ENCODE measurements at regions not wholly inside any gene's neighbourhood (a gene's known extent, or its start where the extent isn't known, plus 50 kb on each side); places are given as distances from the start of the nearest gene placed in this dataset.

GRCh38 chr12:96134200-96134599, 60.0 kb upstream of the ELK3 start:
- no peak for DNase-seq

- DNase-seq, result no peak
Observed at GRCh38 chr12:96136161-96136560, 58.0 kb upstream of the ELK3 start.

- no peak for DNase-seq
Observed at GRCh38 chr12:96136725-96137378, 57.3 kb upstream of the ELK3 start.

- no peak for DNase-seq
Observed at GRCh38 chr12:96140174-96140573, 54.0 kb upstream of the ELK3 start.

GRCh38 chr12:96141216-96141912, 52.8 kb upstream of the ELK3 start:
- DNase-seq, result no peak

GRCh38 chr12:96143392-96143791, 50.8 kb upstream of the ELK3 start:
- no peak for DNase-seq

- DNase-seq, result no peak
Observed at GRCh38 chr12:96143827-96144565, 50.2 kb upstream of the ELK3 start.

All from activated T-cell treated with anti-CD3 and anti-CD28 coated beads, Interleukin-2, amount 50 U/mL, for 1 hour (primary cell).